NCI-H69 (cell line): ENCODE measurements at regions not wholly inside any gene's neighbourhood (a gene's known extent, or its start where the extent isn't known, plus 50 kb on each side); places are given as distances from the start of the nearest gene placed in this dataset.

ENCODE experiments used
- DNase-seq: peaks from one replicate; lab custom pipeline; 2025; lab: John Stamatoyannopoulos, UW

- no peak for DNase-seq
Observed at GRCh38 chr20:57944988-57945387, 235.2 kb upstream of the PMEPA1 start.

GRCh38 chr20:57943950-57944349 is 234.1 kb upstream of the PMEPA1 start:
- peak; percentile 68 for DNase-seq

GRCh38 chr20:57943291-57943690 is 233.5 kb upstream of the PMEPA1 start:
- no peak for DNase-seq

- DNase-seq = peak; percentile 94
Observed at GRCh38 chr20:57941604-57942381, 232.0 kb upstream of the PMEPA1 start.

GRCh38 chr20:57940868-57941522 is 231.2 kb upstream of the PMEPA1 start:
- DNase-seq = peak; percentile 88

GRCh38 chr20:57940376-57940775 is 230.6 kb upstream of the PMEPA1 start:
- DNase-seq = no peak

GRCh38 chr20:57939499-57939898 is 229.7 kb upstream of the PMEPA1 start:
- DNase-seq = no peak

- DNase-seq = peak; percentile 13
Observed at GRCh38 chr20:57938158-57939108, 228.6 kb upstream of the PMEPA1 start.

GRCh38 chr20:57936636-57937385 is 227.0 kb upstream of the PMEPA1 start:
- no peak for DNase-seq

- no peak for DNase-seq
Observed at GRCh38 chr20:57934913-57935312, 225.1 kb upstream of the PMEPA1 start.

GRCh38 chr20:57934007-57934805 is 224.4 kb upstream of the PMEPA1 start:
- peak; percentile 82 for DNase-seq

- no peak for DNase-seq
Observed at GRCh38 chr20:57932227-57932864, 222.5 kb upstream of the PMEPA1 start.

GRCh38 chr20:57930351-57930750 is 220.5 kb upstream of the PMEPA1 start:
- DNase-seq = peak; percentile 98

GRCh38 chr20:57928181-57928967 is 218.6 kb upstream of the PMEPA1 start:
- no peak for DNase-seq

- no peak for DNase-seq
Observed at GRCh38 chr20:57927376-57927775, 217.6 kb upstream of the PMEPA1 start.

- DNase-seq = no peak
Observed at GRCh38 chr20:57922706-57923105, 212.9 kb upstream of the PMEPA1 start.

GRCh38 chr20:57922083-57922482 is 212.3 kb upstream of the PMEPA1 start:
- peak; percentile 42 for DNase-seq

- peak; percentile 53 for DNase-seq
Observed at GRCh38 chr20:57921676-57922075, 211.9 kb upstream of the PMEPA1 start.

- DNase-seq = no peak
Observed at GRCh38 chr20:57920971-57921370, 211.2 kb upstream of the PMEPA1 start.
